Neural progenitor cell (in vitro differentiated cells): ENCODE measurements at regions not wholly inside any gene's neighbourhood (a gene's known extent, or its start where the extent isn't known, plus 50 kb on each side); places are given as distances from the start of the nearest gene placed in this dataset.

ENCODE experiments used
- DNase-seq: peaks from one replicate; pipeline ENCODE4 v3.0.0-alpha.2; 2016; ENCODE audit warnings: low spot score
- H2AFZ ChIP-seq: fragments of 200-600 bp; sonication (generic); replicated peaks from 2 replicates; pipeline ENCODE4 v1.6.1; 2016; ENCODE audit warnings: antibody characterized with exemption
- H3F3A ChIP-seq: fragments of 200-600 bp; sonication (generic); 2 replicates; pipeline ENCODE4 v1.6.1; 2016; ENCODE audit warnings: antibody characterized with exemption, low read depth
- H3K27ac ChIP-seq: fragments of 200-600 bp; sonication (generic); 2 replicates; pipeline ENCODE4 v1.5.1; 2016; ENCODE audit warnings: mild to moderate bottlenecking
- H3K27me3 ChIP-seq: fragments of 200-600 bp; sonication (generic); 2 replicates; pipeline ENCODE4 v1.6.1; 2016; ENCODE audit warnings: mild to moderate bottlenecking, moderate library complexity
- H3K36me3 ChIP-seq: fragments of 200-600 bp; sonication (generic); 2 replicates; pipeline ENCODE4 v1.5.1; 2016
- H3K4me1 ChIP-seq: fragments of 200-600 bp; sonication (generic); 2 replicates; pipeline ENCODE4 v1.6.1; 2016; ENCODE audit warnings: mixed run types
- H3K4me2 ChIP-seq: fragments of 200-600 bp; sonication (generic); 2 replicates; pipeline ENCODE4 v1.6.1; 2016
- H3K4me3 ChIP-seq: fragments of 200-600 bp; sonication (generic); 2 replicates; pipeline ENCODE4 v1.5.1; 2016
- H3K79me2 ChIP-seq: fragments of 200-600 bp; sonication (generic); 2 replicates; pipeline ENCODE4 v1.6.1; 2016; ENCODE audit warnings: low read depth
- H3K9ac ChIP-seq: fragments of 200-600 bp; sonication (generic); 2 replicates; pipeline ENCODE4 v1.6.1; 2016
- H3K9me3 ChIP-seq: fragments of 200-600 bp; sonication (generic); 2 replicates; pipeline ENCODE4 v1.5.1; 2016; ENCODE audit warnings: low read depth
- H4K20me1 ChIP-seq: fragments of 200-600 bp; sonication (generic); 2 replicates; pipeline ENCODE4 v1.6.1; 2016; ENCODE audit warnings: low read depth
- H3K27ac Mint-ChIP-seq: 3 replicates; pipeline ENCODE4 v1.8.0; 2021; ENCODE audit warnings: mixed read lengths
- H3K27me3 Mint-ChIP-seq: 2 replicates; pipeline ENCODE4 v1.8.0; 2022; ENCODE audit warnings: low read depth, mild to moderate bottlenecking, inconsistent platforms, moderate library complexity, mixed read lengths; ENCODE audit not compliant: insufficient read depth
- H3K36me3 Mint-ChIP-seq: 3 replicates; pipeline ENCODE4 v1.8.0; 2021; ENCODE audit warnings: mixed read lengths
- H3K4me1 Mint-ChIP-seq: 3 replicates; pipeline ENCODE4 v1.8.0; 2021; ENCODE audit warnings: mixed read lengths
- H3K4me3 Mint-ChIP-seq: 3 replicates; pipeline ENCODE4 v1.8.0; 2021; ENCODE audit warnings: mild to moderate bottlenecking, moderate library complexity, mixed read lengths
- H3K9me3 Mint-ChIP-seq: 3 replicates; pipeline ENCODE4 v1.8.0; 2020; ENCODE audit warnings: mixed read lengths
- CTCF ChIP-seq: fragments of 200-600 bp; sonication (generic); IDR thresholded peaks from 2 replicates; pipeline ENCODE4 v1.5.1; 2017; ENCODE audit warnings: antibody characterized with exemption, mild to moderate bottlenecking
- EZH2 ChIP-seq: fragments of 200-600 bp; sonication (generic); IDR thresholded peaks from 2 replicates; pipeline ENCODE4 v1.6.1; 2017; ENCODE audit warnings: antibody characterized with exemption, mild to moderate bottlenecking, moderate library complexity
- EZH2phosphoT487 ChIP-seq: fragments of 200-600 bp; sonication (generic); IDR thresholded peaks from 2 replicates; pipeline ENCODE4 v1.6.1; 2017; ENCODE audit warnings: antibody characterized with exemption

GRCh38 chr4:127000110-127000509, 632.6 kb upstream of the INTU start:
- H3K4me3 Mint-ChIP-seq: no peak overlapping the region
- no peaks in the 10 kb centered on the region for H3K79me2 ChIP-seq
- H3K4me1 ChIP-seq: peaks cover 4% of the 10 kb centered on the region
- TF ChIP-seq EZH2phosphoT487 (no peak), EZH2 (no peak), CTCF (no peak)
- H3K36me3 Mint-ChIP-seq: no peaks in the 10 kb centered on the region
- H3K36me3 ChIP-seq: no peaks in the 10 kb centered on the region
- no peaks in the 10 kb centered on the region for H3K9me3 ChIP-seq
- no peak overlapping the region for H3K27ac ChIP-seq
- no peak overlapping the region for H2AFZ ChIP-seq
- no peaks in the 10 kb centered on the region for H4K20me1 ChIP-seq
- H3K27ac Mint-ChIP-seq: no peak overlapping the region
- H3K4me2 ChIP-seq: no peak overlapping the region
- H3K9ac ChIP-seq: no peak overlapping the region
- H3K27me3 Mint-ChIP-seq: no peaks in the 10 kb centered on the region
- peaks cover 5% of the 10 kb centered on the region for H3K4me1 Mint-ChIP-seq
- no peaks in the 10 kb centered on the region for H3K9me3 Mint-ChIP-seq
- DNase-seq: no peak
- no peaks in the 10 kb centered on the region for H3K27me3 ChIP-seq
- H3K4me3 ChIP-seq: no peak overlapping the region
- no peaks in the 10 kb centered on the region for H3F3A ChIP-seq

- Histone ChIP-seq H3K4me2 (no peak overlapping the region), H2AFZ (no peak overlapping the region), H3K36me3 (no peaks in the 10 kb centered on the region), H3K9me3 (no peaks in the 10 kb centered on the region), H3K4me3 (no peak overlapping the region), H3K27ac (no peak overlapping the region), H4K20me1 (no peaks in the 10 kb centered on the region), H3K4me1 (peaks cover 4% of the 10 kb centered on the region), H3K9ac (no peak overlapping the region), H3K27me3 (no peaks in the 10 kb centered on the region), H3K79me2 (no peaks in the 10 kb centered on the region), H3F3A (no peaks in the 10 kb centered on the region)
- no peaks in the 10 kb centered on the region for H3K36me3 Mint-ChIP-seq
- H3K9me3 Mint-ChIP-seq: no peaks in the 10 kb centered on the region
- no peaks in the 10 kb centered on the region for H3K27me3 Mint-ChIP-seq
- DNase-seq: no peak
- no peak overlapping the region for H3K27ac Mint-ChIP-seq
- no peak overlapping the region for H3K4me3 Mint-ChIP-seq
- no peak for TF ChIP-seq EZH2
- TF ChIP-seq EZH2phosphoT487: no peak
- no peak for TF ChIP-seq CTCF
- H3K4me1 Mint-ChIP-seq: peaks cover 2% of the 10 kb centered on the region
Measured at GRCh38 chr4:127000846-127001245, 631.9 kb upstream of the INTU start.

GRCh38 chr4:127001933-127002332, 630.8 kb upstream of the INTU start:
- Mint-ChIP-seq H3K27me3 (no peaks in the 10 kb centered on the region), H3K4me1 (peaks cover 8% of the 10 kb centered on the region), H3K9me3 (no peaks in the 10 kb centered on the region), H3K36me3 (no peaks in the 10 kb centered on the region), H3K4me3 (no peak overlapping the region), H3K27ac (no peak overlapping the region)
- Histone ChIP-seq H3K27me3 (no peaks in the 10 kb centered on the region), H3K9me3 (no peaks in the 10 kb centered on the region), H3F3A (no peaks in the 10 kb centered on the region), H4K20me1 (no peaks in the 10 kb centered on the region), H3K27ac (no peak overlapping the region), H3K4me2 (no peak overlapping the region), H3K36me3 (no peaks in the 10 kb centered on the region), H3K4me3 (no peak overlapping the region), H3K79me2 (no peaks in the 10 kb centered on the region), H3K4me1 (peaks cover 4% of the 10 kb centered on the region), H2AFZ (no peak overlapping the region), H3K9ac (no peak overlapping the region)
- TF ChIP-seq EZH2phosphoT487 (no peak), EZH2 (no peak), CTCF (no peak)
- peak; percentile 29 for DNase-seq
